Keratinocyte (primary cell): ENCODE measurements at regions not wholly inside any gene's neighbourhood (a gene's known extent, or its start where the extent isn't known, plus 50 kb on each side); places are given as distances from the start of the nearest gene placed in this dataset.

Experiments used
- DNase-seq: peaks from one replicate; pipeline ENCODE4 v3.0.0-alpha.2; 2011; ENCODE audit warnings: low read depth, missing footprints, low spot score
- FAIRE-seq: peaks from 2 replicates; lab custom pipeline; 2011; peaks lifted over from hg19 to GRCh38; lab: Jason Lieb, UNC
- H2AFZ ChIP-seq: 2 replicates; pipeline ENCODE4 v1.6.0; 2012; ENCODE audit warnings: low read length, control low read depth, inconsistent platforms; ENCODE audit not compliant: control insufficient read depth
- H3K27ac ChIP-seq: 2 replicates; pipeline ENCODE4 v1.5.1; 2011; ENCODE audit warnings: low read length; ENCODE audit not compliant: control insufficient read depth, insufficient read depth
- H3K27me3 ChIP-seq: 3 replicates; pipeline ENCODE4 v1.6.0; 2011; ENCODE audit warnings: low read length; ENCODE audit not compliant: control insufficient read depth, insufficient read depth; ENCODE audit errors: extremely low read depth
- H3K36me3 ChIP-seq, 2 experiments: 2 replicates in 1 of 2; 3 replicates in 1 of 2; pipeline ENCODE4 v1.5.1; 2011; ENCODE audit warnings: low read length in 2 of 2, mild to moderate bottlenecking in 1 of 2; ENCODE audit not compliant: control insufficient read depth in 2 of 2, insufficient read depth in 2 of 2; ENCODE audit errors: extremely low read depth in 1 of 2
- H3K4me1 ChIP-seq: 3 replicates; pipeline ENCODE4 v1.5.1; 2011; ENCODE audit warnings: low read length; ENCODE audit not compliant: control insufficient read depth, insufficient read depth; ENCODE audit errors: extremely low read depth
- H3K4me2 ChIP-seq: 3 replicates; pipeline ENCODE4 v1.6.0; 2011; ENCODE audit warnings: low read depth, low read length; ENCODE audit not compliant: control insufficient read depth, insufficient read depth; ENCODE audit errors: extremely low read depth
- H3K4me3 ChIP-seq, 3 experiments: fragments of 200-600 bp in 1 of 3; sonication (generic) in 1 of 3; 2 replicates in 2 of 3; 3 replicates in 1 of 3; pipeline ENCODE4 v1.5.1; 2011 to 2016; ENCODE audit warnings: low read length in 3 of 3, mild to moderate bottlenecking in 3 of 3, control low read depth in 2 of 3, inconsistent platforms in 1 of 3, low read depth in 1 of 3, mixed read lengths in 1 of 3, mixed run types in 1 of 3, moderate library complexity in 1 of 3; ENCODE audit not compliant: control insufficient read depth in 2 of 3, insufficient read depth in 2 of 3; ENCODE audit errors: extremely low read depth in 1 of 3
- H3K79me2 ChIP-seq: 2 replicates; pipeline ENCODE4 v1.6.0; 2012; ENCODE audit warnings: low read length; ENCODE audit not compliant: control insufficient read depth, insufficient read depth
- H3K9ac ChIP-seq: 3 replicates; pipeline ENCODE4 v1.6.0; 2011; ENCODE audit warnings: low read length; ENCODE audit not compliant: control insufficient read depth, insufficient read depth; ENCODE audit errors: extremely low read depth
- H3K9me1 ChIP-seq: 3 replicates; pipeline ENCODE4 v1.6.0; 2011; ENCODE audit warnings: low read length; ENCODE audit not compliant: control insufficient read depth, insufficient read depth; ENCODE audit errors: extremely low read depth
- H3K9me3 ChIP-seq: 2 replicates; pipeline ENCODE4 v1.5.1; 2012; ENCODE audit warnings: low read depth, low read length; ENCODE audit not compliant: control insufficient read depth
- H4K20me1 ChIP-seq: 3 replicates; pipeline ENCODE4 v1.6.0; 2011; ENCODE audit warnings: low read length; ENCODE audit not compliant: control insufficient read depth, insufficient read depth; ENCODE audit errors: extremely low read depth
- EZH2 ChIP-seq: IDR thresholded peaks from one replicate; pipeline ENCODE4 v1.6.1; 2012; ENCODE audit warnings: inconsistent platforms, mild to moderate bottlenecking, low read length, moderate library complexity
- dilution Hi-C: fragments of 300-500 bp; cut with MboI; formaldehyde crosslinking; loops from one replicate; pipeline ENCODE4 v1.7.0; 2020; ENCODE audit warnings: low sequenced_read_pairs; ENCODE audit not compliant: extremely low pct_ligation_motif_present
- TF ChIP-seq, protein P1 (sequence below), 3 experiments: IDR thresholded peaks in 1 of 3; conservative IDR thresholded peaks in 1 of 3; optimal IDR thresholded peaks in 1 of 3; 2 replicates in 2 of 3; 3 replicates in 1 of 3; pipeline versions ENCODE3 to v1.5.1; 2011; ENCODE audit warnings: low read length in 3 of 3, mild to moderate bottlenecking in 3 of 3, moderate library complexity in 2 of 3, control low read depth in 1 of 3, inconsistent platforms in 1 of 3; ENCODE audit not compliant: insufficient read depth in 2 of 3; ENCODE audit errors: extremely low read depth in 1 of 3

DNA sequence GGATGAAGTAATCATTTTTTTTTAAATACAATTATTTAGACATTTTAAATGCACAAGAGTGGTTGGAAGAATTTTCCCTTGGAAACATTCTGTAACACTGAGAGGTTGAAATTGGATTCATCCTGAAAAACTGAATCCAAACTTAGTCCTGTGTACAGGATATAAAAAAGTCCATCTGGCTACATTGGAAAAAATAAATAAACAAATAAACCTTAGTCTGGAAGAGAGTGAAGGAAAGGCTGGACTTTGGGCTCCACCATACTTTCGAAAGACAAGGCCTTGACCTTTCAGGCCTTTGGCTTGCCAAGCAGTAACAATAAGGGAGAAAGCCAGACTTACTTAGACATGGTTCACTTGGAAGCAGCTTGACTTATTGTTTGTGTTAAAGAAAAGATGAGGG, 664.3 kb downstream of the TENT5A start:
- Histone ChIP-seq H3K27ac (no peak overlapping the region), H3K79me2 (no peaks in the 10 kb centered on the region), H3K9me1 (no peaks in the 10 kb centered on the region), H4K20me1 (no peaks in the 10 kb centered on the region), H2AFZ (no peak overlapping the region), H3K4me2 (no peak overlapping the region), H3K4me3 (no peak overlapping the region), H3K27me3 (no peaks in the 10 kb centered on the region), H3K4me1 (no peaks in the 10 kb centered on the region), H3K36me3 (no peaks in the 10 kb centered on the region), H3K9me3 (no peaks in the 10 kb centered on the region), H3K9ac (no peak overlapping the region)
- DNase-seq: no peak
- no peak for FAIRE-seq
- dilution Hi-C loops: no loop called here
- no peak for TF ChIP-seq EZH2
- TF ChIP-seq, protein P1, sequence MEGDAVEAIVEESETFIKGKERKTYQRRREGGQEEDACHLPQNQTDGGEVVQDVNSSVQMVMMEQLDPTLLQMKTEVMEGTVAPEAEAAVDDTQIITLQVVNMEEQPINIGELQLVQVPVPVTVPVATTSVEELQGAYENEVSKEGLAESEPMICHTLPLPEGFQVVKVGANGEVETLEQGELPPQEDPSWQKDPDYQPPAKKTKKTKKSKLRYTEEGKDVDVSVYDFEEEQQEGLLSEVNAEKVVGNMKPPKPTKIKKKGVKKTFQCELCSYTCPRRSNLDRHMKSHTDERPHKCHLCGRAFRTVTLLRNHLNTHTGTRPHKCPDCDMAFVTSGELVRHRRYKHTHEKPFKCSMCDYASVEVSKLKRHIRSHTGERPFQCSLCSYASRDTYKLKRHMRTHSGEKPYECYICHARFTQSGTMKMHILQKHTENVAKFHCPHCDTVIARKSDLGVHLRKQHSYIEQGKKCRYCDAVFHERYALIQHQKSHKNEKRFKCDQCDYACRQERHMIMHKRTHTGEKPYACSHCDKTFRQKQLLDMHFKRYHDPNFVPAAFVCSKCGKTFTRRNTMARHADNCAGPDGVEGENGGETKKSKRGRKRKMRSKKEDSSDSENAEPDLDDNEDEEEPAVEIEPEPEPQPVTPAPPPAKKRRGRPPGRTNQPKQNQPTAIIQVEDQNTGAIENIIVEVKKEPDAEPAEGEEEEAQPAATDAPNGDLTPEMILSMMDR (optimal IDR thresholded peaks at IDR 0.05 in 1 of 3, IDR thresholded peaks at IDR 0.05 in 1 of 3, conservative IDR thresholded peaks at IDR 0.05 in 1 of 3; ENCODE audit: extremely low read depth in 1 of 3, insufficient read depth in 2 of 3, low read length in 3 of 3): no peak

DNA sequence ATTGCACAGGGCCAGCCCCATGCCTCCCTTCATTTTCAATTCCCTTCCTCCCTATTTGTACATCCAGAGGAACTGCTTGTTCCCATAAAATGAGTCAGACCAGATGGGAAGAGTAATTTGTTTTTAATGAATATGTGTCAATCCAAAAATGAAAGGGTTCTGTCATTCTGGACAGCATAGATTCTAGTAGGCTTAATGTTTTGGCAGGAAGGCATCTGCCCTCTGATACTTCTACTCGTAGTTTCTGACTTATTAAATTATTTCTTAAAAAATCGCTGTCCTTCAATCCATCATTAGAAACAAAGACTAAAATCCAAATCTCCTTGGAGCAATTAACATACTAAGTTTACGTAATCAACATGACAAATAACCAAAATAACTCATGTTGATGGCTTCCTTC, 665.5 kb downstream of the TENT5A start:
- TF ChIP-seq EZH2: no peak
- TF ChIP-seq, protein P1 (optimal IDR thresholded peaks at IDR 0.05 in 1 of 3, IDR thresholded peaks at IDR 0.05 in 1 of 3, conservative IDR thresholded peaks at IDR 0.05 in 1 of 3; ENCODE audit: extremely low read depth in 1 of 3, insufficient read depth in 2 of 3, low read length in 3 of 3): no peak
- no peak overlapping the region for H3K4me2 ChIP-seq
- DNase-seq (no peak), FAIRE-seq (no peak)
- H3K9ac ChIP-seq: no peak overlapping the region
- no peaks in the 10 kb centered on the region for H4K20me1 ChIP-seq
- no peaks in the 10 kb centered on the region for H3K9me3 ChIP-seq
- H3K79me2 ChIP-seq: no peaks in the 10 kb centered on the region
- H3K4me1 ChIP-seq: no peaks in the 10 kb centered on the region
- no peaks in the 10 kb centered on the region for H3K9me1 ChIP-seq
- H3K27me3 ChIP-seq: no peaks in the 10 kb centered on the region
- dilution Hi-C loops: no loop called here
- no peak overlapping the region for H3K4me3 ChIP-seq
- no peak overlapping the region for H3K27ac ChIP-seq
- no peak overlapping the region for H2AFZ ChIP-seq
- no peaks in the 10 kb centered on the region for H3K36me3 ChIP-seq
